Endothelial cell of umbilical vein (primary cell): ENCODE measurements at regions not wholly inside any gene's neighbourhood (a gene's known extent, or its start where the extent isn't known, plus 50 kb on each side); places are given as distances from the start of the nearest gene placed in this dataset.

Experiments used
- BruUV-seq: library from RNA; stranded (reverse); fragments of 400-500 nt; replicated peaks from 2 replicates; lab custom pipeline; 2021; lab: Mats Ljungman, UMichigan
- CTCF ChIA-PET: fragments of 300-600, 350-600 bp; sonication (Branson Sonifier 250); formaldehyde crosslinking; loops from one replicate; lab custom pipeline; 2021; ENCODE audit warnings: antibody characterized with exemption, inconsistent platforms; lab: Charles Lee
- POLR2A ChIA-PET: fragments of 300-600, 350-600 bp; sonication (Branson Sonifier 250); formaldehyde crosslinking; loops from one replicate; lab custom pipeline; 2021; ENCODE audit warnings: antibody characterized with exemption, inconsistent platforms; lab: Charles Lee
- DNase-seq: peaks from one replicate; pipeline ENCODE4 v3.0.0-alpha.2; 2011; ENCODE audit warnings: low read depth, low spot score
- FAIRE-seq: peaks from 2 replicates; lab custom pipeline; 2011; peaks lifted over from hg19 to GRCh38; lab: Jason Lieb, UNC
- H2AFZ ChIP-seq: 2 replicates; pipeline ENCODE4 v1.6.0; 2012; ENCODE audit warnings: low read depth, low read length, control low read depth, inconsistent platforms
- H3K27ac ChIP-seq: 2 replicates; pipeline ENCODE4 v1.5.1; 2011; ENCODE audit warnings: low read depth, mild to moderate bottlenecking, control low read depth, low read length, moderate library complexity; ENCODE audit not compliant: insufficient read depth
- H3K27me3 ChIP-seq, 2 experiments: 2 replicates each; pipeline versions ENCODE4 v1.6.0 to v1.6.1; 2011; ENCODE audit warnings: low read length in 2 of 2, mixed read lengths in 1 of 2; ENCODE audit not compliant: control insufficient read depth in 2 of 2, insufficient read depth in 2 of 2
- H3K36me3 ChIP-seq, 2 experiments: 2 replicates in 1 of 2; 3 replicates in 1 of 2; pipeline ENCODE4 v1.5.1; 2011; ENCODE audit warnings: low read length in 2 of 2, mild to moderate bottlenecking in 1 of 2, moderate library complexity in 1 of 2; ENCODE audit not compliant: control insufficient read depth in 2 of 2, insufficient read depth in 2 of 2; ENCODE audit errors: extremely low read depth in 1 of 2
- H3K4me1 ChIP-seq: 3 replicates; pipeline ENCODE4 v1.5.1; 2011; ENCODE audit warnings: mild to moderate bottlenecking, low read length; ENCODE audit not compliant: control insufficient read depth, insufficient read depth; ENCODE audit errors: extremely low read depth
- H3K4me2 ChIP-seq: 2 replicates; pipeline ENCODE4 v1.6.1; 2011; ENCODE audit warnings: low read length, control low read depth, mixed read lengths; ENCODE audit not compliant: insufficient read depth
- H3K4me3 ChIP-seq, 3 experiments: fragments of 200-600 bp in 1 of 3; sonication (generic), shearing (Covaris generic) in 1 of 3; replicated peaks in 1 of 3; 2 replicates each; pipeline ENCODE4 v1.5.1; 2011 to 2016; ENCODE audit warnings: control low read depth in 3 of 3, low read length in 3 of 3, mild to moderate bottlenecking in 2 of 3, inconsistent platforms in 1 of 3, low read depth in 1 of 3, moderate library complexity in 1 of 3; ENCODE audit not compliant: insufficient read depth in 1 of 3
- H3K79me2 ChIP-seq: 2 replicates; pipeline ENCODE4 v1.6.0; 2012; ENCODE audit warnings: low read length, inconsistent platforms; ENCODE audit not compliant: control insufficient read depth, insufficient read depth
- H3K9ac ChIP-seq: replicated peaks from 2 replicates; pipeline ENCODE3; 2011; ENCODE audit warnings: low read length, control low read depth; ENCODE audit not compliant: insufficient read depth; ENCODE audit errors: extremely low read depth
- H3K9me1 ChIP-seq: replicated peaks from 3 replicates; pipeline ENCODE4 v1.6.0; 2011; ENCODE audit warnings: mild to moderate bottlenecking, low read length; ENCODE audit not compliant: control insufficient read depth, insufficient read depth; ENCODE audit errors: extremely low read depth
- H3K9me3 ChIP-seq: replicated peaks from 2 replicates; pipeline ENCODE4 v1.5.1; 2012; ENCODE audit warnings: low read length, inconsistent platforms; ENCODE audit not compliant: control insufficient read depth, insufficient read depth
- H4K20me1 ChIP-seq: replicated peaks from 2 replicates; pipeline ENCODE3; 2011; ENCODE audit warnings: mild to moderate bottlenecking, low read length; ENCODE audit not compliant: control insufficient read depth, insufficient read depth; ENCODE audit errors: extremely low read depth
- CTCF ChIP-seq, 2 donors: IDR thresholded peaks; 1 replicate in 1 of 2; 2 replicates in 1 of 2; pipeline ENCODE4 v1.5.1; 2011; ENCODE audit warnings: low read length in 2 of 2, mild to moderate bottlenecking in 2 of 2, moderate library complexity in 2 of 2, control low read depth in 1 of 2, inconsistent platforms in 1 of 2, low read depth in 1 of 2; ENCODE audit not compliant: insufficient read depth in 1 of 2; ENCODE audit errors: extremely low read depth in 1 of 2
- EZH2 ChIP-seq: IDR thresholded peaks from 2 replicates; pipeline ENCODE4 v1.6.1; 2012; ENCODE audit warnings: borderline replicate concordance, low read depth, mild to moderate bottlenecking, moderate library complexity, low read length, inconsistent platforms; ENCODE audit not compliant: severe bottlenecking
- FOS ChIP-seq: IDR thresholded peaks from 2 replicates; pipeline ENCODE4 v1.6.1; 2011; ENCODE audit warnings: mild to moderate bottlenecking, low read length, moderate library complexity, borderline replicate concordance; ENCODE audit not compliant: insufficient read depth
- GATA2 ChIP-seq: IDR thresholded peaks from 2 replicates; pipeline ENCODE4 v1.7.0; 2011; ENCODE audit warnings: low read depth, mild to moderate bottlenecking, moderate library complexity, mixed read lengths, low read length; ENCODE audit not compliant: insufficient read length, insufficient read depth
- JUN ChIP-seq: IDR thresholded peaks from 2 replicates; pipeline ENCODE4 v1.6.1; 2011; ENCODE audit warnings: borderline replicate concordance, low read depth; ENCODE audit not compliant: insufficient read length, insufficient read depth
- MAX ChIP-seq: IDR thresholded peaks from 2 replicates; pipeline ENCODE4 v1.6.1; 2011; ENCODE audit not compliant: insufficient read depth, insufficient read length
- MYC ChIP-seq: IDR thresholded peaks from one replicate; pipeline ENCODE4 v1.6.1; 2011; ENCODE audit warnings: mild to moderate bottlenecking, low read depth, low read length
- POLR2A ChIP-seq: IDR thresholded peaks from 2 replicates; pipeline ENCODE4 v1.6.1; 2012; ENCODE audit warnings: low read depth, mild to moderate bottlenecking, control low read depth, low read length
- POLR2AphosphoS5 ChIP-seq: IDR thresholded peaks from 2 replicates; pipeline ENCODE4 v1.6.1; 2012; ENCODE audit warnings: low read depth, mild to moderate bottlenecking, control low read depth, low read length, moderate library complexity; ENCODE audit not compliant: insufficient read depth
- dilution Hi-C: fragments of 300-500 bp; cut with MboI; formaldehyde crosslinking; loops from one replicate; pipeline ENCODE4 v1.15.0; 2019; ENCODE audit warnings: low sequenced_read_pairs; ENCODE audit not compliant: extremely low pct_ligation_motif_present
- intact Hi-C: fragments of 100-400 bp; cut with micrococcal nuclease; formaldehyde crosslinking; loops from one replicate; pipeline ENCODE4 v1.10.0; 2022

GRCh38 chr3:63159764-63160163 lies 118.3 kb upstream of the SYNPR start:
- POLR2A ChIA-PET, result no interaction called here
- H3K36me3 ChIP-seq, result no peaks in the 10 kb centered on the region
- H3K27ac ChIP-seq, result no peak overlapping the region
- H3K9me3 ChIP-seq, result no peaks in the 10 kb centered on the region
- no peaks in the 10 kb centered on the region for H3K4me1 ChIP-seq
- H4K20me1 ChIP-seq, result no peaks in the 10 kb centered on the region
- H3K79me2 ChIP-seq, result no peaks in the 10 kb centered on the region
- no TSS peak for BruUV-seq
- H3K27me3 ChIP-seq, result no peaks in the 10 kb centered on the region
- CTCF ChIA-PET, result no interaction called here
- no peaks in the 10 kb centered on the region for H3K9me1 ChIP-seq
- dilution Hi-C loops (no loop called here), intact Hi-C loops (no loop called here)
- no peak overlapping the region for H3K4me3 ChIP-seq
- no peak overlapping the region for H2AFZ ChIP-seq
- no peak overlapping the region for H3K9ac ChIP-seq
- TF ChIP-seq POLR2A (no peak), MYC (no peak), EZH2 (no peak), JUN (no peak), CTCF (IDR thresholded peaks at IDR 0.05; ENCODE audit: extremely low read depth in 1 of 2, insufficient read depth in 1 of 2, low read depth in 1 of 2, low read length in 2 of 2) (no peak), GATA2 (no peak), MAX (no peak), FOS (no peak), POLR2AphosphoS5 (no peak)
- DNase-seq (no peak), FAIRE-seq (no peak)
- no peak overlapping the region for H3K4me2 ChIP-seq
